SK-N-SH treated with all-trans-retinoic acid at 6 μM for 48 hours (cell line): ENCODE measurements at regions not wholly inside any gene's neighbourhood (a gene's known extent, or its start where the extent isn't known, plus 50 kb on each side); places are given as distances from the start of the nearest gene placed in this dataset.

ENCODE experiments used
- CSDC2 ChIP-seq: fragments of 250-450 bp; sonication (Bioruptor Pico); IDR thresholded peaks from 2 replicates; pipeline ENCODE4 v1.5.0; 2020; ENCODE audit warnings: mild to moderate bottlenecking, moderate library complexity
- GLIS3 ChIP-seq: fragments of 250-450 bp; sonication (Bioruptor Pico); IDR thresholded peaks from 2 replicates; pipeline ENCODE4 v1.5.0; 2020; ENCODE audit warnings: mild to moderate bottlenecking, moderate library complexity
- POU6F1 ChIP-seq: fragments of 250-450 bp; sonication (Bioruptor Pico); IDR thresholded peaks from 2 replicates; pipeline ENCODE4 v1.8.0; 2021; ENCODE audit warnings: low read depth, mild to moderate bottlenecking, moderate library complexity, borderline replicate concordance
- RARB ChIP-seq: fragments of 250-450 bp; sonication (Bioruptor Pico); IDR thresholded peaks from 2 replicates; pipeline ENCODE4 v1.8.0; 2021; ENCODE audit warnings: mild to moderate bottlenecking, moderate library complexity
- TOX ChIP-seq: fragments of 250-450 bp; sonication (Bioruptor Pico); IDR thresholded peaks from 2 replicates; pipeline ENCODE4 v1.8.0; 2021; ENCODE audit warnings: mild to moderate bottlenecking, moderate library complexity, borderline replicate concordance
- ZFP3 ChIP-seq: fragments of 250-450 bp; sonication (Bioruptor Pico); IDR thresholded peaks from 2 replicates; pipeline ENCODE4 v1.5.0; 2020; ENCODE audit warnings: mild to moderate bottlenecking, moderate library complexity
- TF ChIP-seq, protein P1 (sequence below): fragments of 250-450 bp; sonication (Bioruptor Pico); IDR thresholded peaks from 2 replicates; pipeline ENCODE4 v1.5.0; 2020; ENCODE audit warnings: mild to moderate bottlenecking, moderate library complexity
- TF ChIP-seq, protein P2 (sequence below): fragments of 250-450 bp; sonication (Bioruptor Pico); IDR thresholded peaks from 2 replicates; pipeline ENCODE4 v1.8.0; 2020; ENCODE audit warnings: mild to moderate bottlenecking, moderate library complexity, borderline replicate concordance

- TF ChIP-seq, protein P1, sequence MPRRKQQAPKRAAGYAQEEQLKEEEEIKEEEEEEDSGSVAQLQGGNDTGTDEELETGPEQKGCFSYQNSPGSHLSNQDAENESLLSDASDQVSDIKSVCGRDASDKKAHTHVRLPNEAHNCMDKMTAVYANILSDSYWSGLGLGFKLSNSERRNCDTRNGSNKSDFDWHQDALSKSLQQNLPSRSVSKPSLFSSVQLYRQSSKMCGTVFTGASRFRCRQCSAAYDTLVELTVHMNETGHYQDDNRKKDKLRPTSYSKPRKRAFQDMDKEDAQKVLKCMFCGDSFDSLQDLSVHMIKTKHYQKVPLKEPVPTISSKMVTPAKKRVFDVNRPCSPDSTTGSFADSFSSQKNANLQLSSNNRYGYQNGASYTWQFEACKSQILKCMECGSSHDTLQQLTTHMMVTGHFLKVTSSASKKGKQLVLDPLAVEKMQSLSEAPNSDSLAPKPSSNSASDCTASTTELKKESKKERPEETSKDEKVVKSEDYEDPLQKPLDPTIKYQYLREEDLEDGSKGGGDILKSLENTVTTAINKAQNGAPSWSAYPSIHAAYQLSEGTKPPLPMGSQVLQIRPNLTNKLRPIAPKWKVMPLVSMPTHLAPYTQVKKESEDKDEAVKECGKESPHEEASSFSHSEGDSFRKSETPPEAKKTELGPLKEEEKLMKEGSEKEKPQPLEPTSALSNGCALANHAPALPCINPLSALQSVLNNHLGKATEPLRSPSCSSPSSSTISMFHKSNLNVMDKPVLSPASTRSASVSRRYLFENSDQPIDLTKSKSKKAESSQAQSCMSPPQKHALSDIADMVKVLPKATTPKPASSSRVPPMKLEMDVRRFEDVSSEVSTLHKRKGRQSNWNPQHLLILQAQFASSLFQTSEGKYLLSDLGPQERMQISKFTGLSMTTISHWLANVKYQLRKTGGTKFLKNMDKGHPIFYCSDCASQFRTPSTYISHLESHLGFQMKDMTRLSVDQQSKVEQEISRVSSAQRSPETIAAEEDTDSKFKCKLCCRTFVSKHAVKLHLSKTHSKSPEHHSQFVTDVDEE (CRISPR knock-in tag): no peak
- no peak for TF ChIP-seq GLIS3
- TF ChIP-seq, protein P2, sequence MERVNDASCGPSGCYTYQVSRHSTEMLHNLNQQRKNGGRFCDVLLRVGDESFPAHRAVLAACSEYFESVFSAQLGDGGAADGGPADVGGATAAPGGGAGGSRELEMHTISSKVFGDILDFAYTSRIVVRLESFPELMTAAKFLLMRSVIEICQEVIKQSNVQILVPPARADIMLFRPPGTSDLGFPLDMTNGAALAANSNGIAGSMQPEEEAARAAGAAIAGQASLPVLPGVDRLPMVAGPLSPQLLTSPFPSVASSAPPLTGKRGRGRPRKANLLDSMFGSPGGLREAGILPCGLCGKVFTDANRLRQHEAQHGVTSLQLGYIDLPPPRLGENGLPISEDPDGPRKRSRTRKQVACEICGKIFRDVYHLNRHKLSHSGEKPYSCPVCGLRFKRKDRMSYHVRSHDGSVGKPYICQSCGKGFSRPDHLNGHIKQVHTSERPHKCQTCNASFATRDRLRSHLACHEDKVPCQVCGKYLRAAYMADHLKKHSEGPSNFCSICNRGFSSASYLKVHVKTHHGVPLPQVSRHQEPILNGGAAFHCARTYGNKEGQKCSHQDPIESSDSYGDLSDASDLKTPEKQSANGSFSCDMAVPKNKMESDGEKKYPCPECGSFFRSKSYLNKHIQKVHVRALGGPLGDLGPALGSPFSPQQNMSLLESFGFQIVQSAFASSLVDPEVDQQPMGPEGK (CRISPR knock-in tag): no peak
- TF ChIP-seq TOX: no peak
- TF ChIP-seq POU6F1 (CRISPR knock-in tag): no peak
- TF ChIP-seq ZFP3 (CRISPR knock-in tag): no peak
- no peak for TF ChIP-seq CSDC2 (CRISPR knock-in tag)
- no peak for TF ChIP-seq RARB
These were observed 151.6 kb upstream of the UBE2E3 start for GRCh38 chr2:180828756-180829155.
